Activated CD4-positive, alpha-beta T cell treated with anti-CD3 and anti-CD28 coated beads for 1 hour (primary cell): ENCODE measurements at regions not wholly inside any gene's neighbourhood (a gene's known extent, or its start where the extent isn't known, plus 50 kb on each side); places are given as distances from the start of the nearest gene placed in this dataset.

Experiments used
- DNase-seq: peaks from one replicate; pipeline ENCODE4 v3.0.0-alpha.2; 2020

DNA sequence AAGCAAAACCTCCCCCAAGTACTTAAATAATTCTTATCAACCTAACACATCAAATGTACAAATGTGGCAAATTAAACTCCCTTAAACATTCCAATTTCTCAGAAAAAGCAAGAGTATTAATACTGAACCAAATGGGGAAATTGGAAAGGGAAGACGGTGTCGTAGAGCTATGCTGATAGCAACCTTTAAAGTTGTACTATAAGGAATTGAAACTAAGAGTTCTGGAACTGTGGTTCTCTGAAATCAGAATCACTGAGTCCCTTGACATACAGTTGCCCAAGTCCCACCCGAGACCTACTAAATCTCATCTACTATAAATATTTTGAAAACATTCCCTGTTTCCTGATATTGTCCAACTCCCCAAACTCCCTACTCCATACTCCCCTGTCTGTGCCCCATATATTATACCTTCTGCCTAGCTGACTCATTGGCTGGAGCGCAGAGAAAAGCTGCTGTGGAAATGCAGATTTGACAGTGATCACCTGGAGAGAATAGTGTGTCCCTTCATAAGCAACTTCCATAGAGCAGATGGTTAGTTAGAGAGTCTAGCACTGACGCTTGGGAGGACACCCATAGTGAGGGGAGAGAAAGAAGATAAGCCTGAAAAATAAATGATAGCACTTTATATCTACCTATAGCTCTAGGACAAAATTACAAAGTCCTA lies 51.4 kb upstream of the ITM2B start:
- DNase-seq: no peak

DNA sequence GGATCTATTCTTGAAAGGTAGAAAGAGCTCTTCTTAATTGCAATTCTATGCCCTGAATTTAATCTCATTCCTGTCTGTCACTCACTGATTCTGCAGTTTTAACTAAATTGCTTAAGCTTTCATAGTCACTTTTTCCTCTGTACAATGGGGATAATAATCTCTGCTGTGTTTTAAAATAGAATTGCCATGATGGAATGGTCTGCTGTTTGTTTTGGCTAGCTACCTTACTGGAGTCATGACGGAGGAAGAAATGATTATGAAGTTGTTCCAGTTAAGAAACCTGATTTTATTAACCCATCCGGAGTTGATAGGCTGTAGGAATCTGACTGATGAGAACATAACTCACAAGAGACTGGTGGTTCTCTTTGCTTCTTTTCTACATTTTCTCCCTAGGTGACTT lies 54.9 kb upstream of the ITM2B start:
- DNase-seq: no peak

DNA sequence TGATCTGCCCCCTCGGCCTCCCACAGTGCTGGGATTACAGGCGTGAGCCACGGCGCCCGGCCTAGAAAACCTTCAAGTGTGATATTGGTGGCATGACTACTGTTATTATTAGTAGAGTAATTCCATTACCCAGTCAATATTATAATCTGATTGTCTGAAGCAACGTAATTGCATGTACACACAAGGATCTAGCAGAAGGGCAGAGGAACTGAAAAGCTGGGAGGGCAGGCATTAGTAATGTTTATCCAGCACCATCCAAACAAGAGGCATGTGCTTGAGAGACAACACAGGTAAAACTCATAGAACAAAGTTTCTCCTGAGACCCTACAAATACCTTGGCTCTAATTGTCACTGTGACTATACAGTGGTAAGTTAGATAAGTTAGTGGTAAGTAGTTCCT lies 56.2 kb upstream of the ITM2B start:
- DNase-seq: no peak

GRCh38 chr13:48175185-48175584 lies 57.8 kb upstream of the ITM2B start:
- DNase-seq: no peak

- DNase-seq: no peak
These were observed 65.1 kb upstream of the ITM2B start for GRCh38 chr13:48167866-48168265.

DNA sequence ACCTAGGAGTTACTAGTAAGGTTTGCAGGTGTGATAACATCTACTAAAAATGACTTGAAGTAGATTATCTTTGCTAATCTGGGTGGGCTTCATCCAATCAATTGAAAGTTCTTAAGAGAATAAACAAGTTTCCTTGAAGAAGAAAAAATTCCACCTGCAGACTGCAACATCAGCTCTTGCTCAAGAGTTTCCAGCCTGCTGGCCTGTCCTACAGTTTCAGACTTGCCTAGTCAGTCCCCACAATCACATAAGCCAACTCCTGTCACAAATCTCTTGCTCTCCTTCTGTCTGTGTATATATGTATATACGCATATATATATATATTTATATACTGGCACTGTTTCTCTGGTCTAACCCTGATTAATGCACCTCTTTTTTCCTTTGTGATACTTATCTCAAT lies 67.3 kb upstream of the ITM2B start:
- DNase-seq: no peak

- DNase-seq: no peak
These were observed 67.9 kb upstream of the ITM2B start for GRCh38 chr13:48165063-48165462.

GRCh38 chr13:48163061-48163460 lies 68.2 kb upstream of the MED4 start:
- no peak for DNase-seq

DNA sequence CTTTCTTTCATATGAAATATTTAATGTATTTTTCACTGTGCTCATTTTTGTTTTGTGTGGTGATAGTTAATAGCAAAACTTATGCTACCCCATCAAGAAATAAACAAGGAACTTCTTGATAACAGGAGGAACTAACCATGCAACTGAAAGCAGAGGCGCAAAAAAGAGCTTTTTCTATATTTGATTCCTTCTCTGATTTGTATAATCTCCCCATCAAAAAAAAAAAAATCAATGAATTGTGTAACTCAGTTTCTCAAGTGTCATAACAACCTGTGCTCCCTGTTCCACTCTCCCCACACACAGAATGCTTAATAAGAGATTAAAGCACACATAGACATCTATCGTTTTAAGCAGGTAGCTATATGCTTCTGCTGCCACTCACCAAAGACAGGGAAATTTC lies 67.3 kb upstream of the MED4 start:
- DNase-seq: no peak

- no peak for DNase-seq
These were observed 66.8 kb upstream of the MED4 start for GRCh38 chr13:48161530-48162179.

- no peak for DNase-seq
These were observed 65.8 kb upstream of the MED4 start for GRCh38 chr13:48160606-48161278.

DNA sequence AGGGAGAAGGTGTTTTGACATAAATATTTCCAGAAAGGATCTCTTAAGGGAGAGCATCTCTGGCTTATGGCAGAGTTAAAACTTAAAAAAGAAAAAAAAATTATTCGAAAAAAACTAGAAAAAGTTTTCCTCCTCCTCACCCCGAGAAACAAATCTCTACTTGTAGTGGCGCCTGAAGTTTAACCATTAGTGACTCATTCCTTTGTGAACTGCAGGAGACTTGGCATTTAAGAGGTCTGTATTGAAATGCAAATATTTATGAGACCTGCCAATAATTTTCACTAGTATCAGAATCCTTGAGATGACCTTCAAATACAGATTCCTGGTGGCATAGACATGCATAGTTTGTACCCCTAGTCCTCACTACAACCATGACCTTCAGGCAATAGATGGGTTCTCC lies 64.9 kb upstream of the MED4 start:
- DNase-seq: no peak

- no peak for DNase-seq
These were observed 64.5 kb upstream of the MED4 start for GRCh38 chr13:48159401-48159800.

DNA sequence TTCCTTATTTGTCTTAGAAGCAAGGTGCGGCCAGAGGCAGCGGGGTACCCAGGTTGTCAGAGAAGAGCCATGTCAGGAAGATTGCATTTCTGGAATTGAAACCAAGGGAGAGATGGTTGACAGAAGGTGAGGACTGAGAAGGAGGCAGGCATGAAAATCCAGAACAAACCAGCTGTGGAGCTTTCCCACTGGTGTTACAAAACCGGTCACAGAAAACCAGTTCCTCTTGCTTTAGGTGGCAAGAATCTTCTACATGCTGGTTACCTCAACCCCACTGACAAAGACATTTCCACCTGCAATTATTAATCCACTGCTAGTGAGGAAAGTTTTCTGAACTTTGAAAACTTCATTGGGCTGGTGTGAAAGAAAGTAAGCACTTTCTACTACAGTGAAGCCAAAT lies 64.0 kb upstream of the MED4 start:
- DNase-seq: no peak

- no peak for DNase-seq
These were observed 63.4 kb upstream of the MED4 start for GRCh38 chr13:48158290-48158689.

DNA sequence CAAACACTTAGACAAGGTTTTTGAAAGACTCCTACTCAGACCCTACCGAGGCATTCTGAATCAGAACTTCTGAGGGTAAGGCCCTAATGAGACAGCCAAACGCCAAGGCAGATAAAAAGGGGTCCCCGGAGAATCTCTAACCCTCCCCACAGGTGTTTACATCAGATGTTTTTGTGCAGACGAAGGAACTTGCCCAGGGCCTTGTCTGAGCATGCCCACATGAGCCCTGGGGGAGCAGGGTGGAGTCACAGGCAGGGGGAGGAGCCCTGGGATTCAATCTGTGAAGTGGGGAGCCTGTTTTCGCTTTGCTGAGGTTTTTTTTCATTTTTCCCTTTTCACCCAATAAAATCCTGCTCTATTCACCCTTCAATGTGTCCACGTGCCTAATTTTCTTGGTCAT lies 61.6 kb upstream of the MED4 start:
- peak; percentile 62 for DNase-seq

GRCh38 chr13:48155848-48156247 lies 60.9 kb upstream of the MED4 start:
- no peak for DNase-seq

DNA sequence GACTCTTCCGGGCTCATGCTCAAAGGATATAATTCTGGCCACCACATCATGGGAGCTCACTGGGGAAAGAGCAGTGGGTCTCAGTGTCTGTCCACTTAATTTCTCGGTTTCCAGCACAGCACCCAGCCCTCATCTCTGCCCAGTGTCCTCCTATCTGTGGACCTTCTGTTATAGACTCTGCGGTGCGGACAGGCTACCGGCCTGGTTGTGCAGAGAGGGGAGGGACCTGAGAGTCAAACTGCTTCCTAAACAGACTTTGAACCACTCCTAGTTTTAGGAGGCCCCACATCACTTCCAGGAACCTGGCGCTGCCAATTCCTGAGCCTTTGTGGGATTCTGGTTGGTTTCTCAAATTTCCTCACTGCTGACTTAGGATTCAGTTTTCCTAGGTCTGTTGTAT lies 59.8 kb upstream of the MED4 start:
- DNase-seq: no peak

DNA sequence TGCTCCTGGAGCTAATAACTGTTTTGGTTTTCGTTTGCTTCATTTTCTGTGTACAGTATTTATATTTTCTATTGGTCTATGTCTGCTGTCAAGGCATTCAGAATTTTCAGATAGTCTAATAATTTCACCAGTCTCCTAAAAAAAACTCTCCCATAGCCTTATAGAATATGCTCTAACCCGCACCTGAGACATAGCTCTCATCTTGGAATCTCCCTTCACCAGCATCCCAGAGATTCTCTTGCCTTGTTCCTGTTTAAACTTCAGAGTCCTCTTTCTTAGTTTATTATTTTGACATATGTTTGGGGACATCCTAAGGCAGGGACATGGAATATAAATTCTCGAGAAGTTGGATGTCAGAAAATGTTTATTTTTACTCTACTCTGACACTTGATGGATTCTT lies 58.3 kb upstream of the MED4 start:
- no peak for DNase-seq

- no peak for DNase-seq
These were observed 56.7 kb upstream of the MED4 start for GRCh38 chr13:48151363-48152161.

GRCh38 chr13:48148454-48148853 lies 53.5 kb upstream of the MED4 start:
- DNase-seq: no peak

- DNase-seq: no peak
These were observed 51.7 kb upstream of the MED4 start for GRCh38 chr13:48146636-48147035.

- no peak for DNase-seq
These were observed 51.2 kb upstream of the MED4 start for GRCh38 chr13:48146122-48146521.
